Inferior parietal cortex (tissue), 1 donor: ENCODE measurements at regions not wholly inside any gene's neighbourhood (a gene's known extent, or its start where the extent isn't known, plus 50 kb on each side); places are given as distances from the start of the nearest gene placed in this dataset.
"Not testable (repeated sequence)": the region's sequence is repeated elsewhere in the genome, so short reads cannot be mapped to it uniquely, and the experiment has no call there.

Experiments
- DNase-seq: peaks from one replicate; pipeline ENCODE4 v3.0.0-alpha.2; 2016; ENCODE audit errors: extremely low spot score

- DNase-seq: no peak
These were observed 185.2 kb downstream of the SHOX2 start for GRCh38 chr3:157920822-157921700.

- DNase-seq: no peak
These were observed 186.8 kb downstream of the SHOX2 start for GRCh38 chr3:157919319-157919887.

GRCh38 chr3:157918402-157918801, 187.8 kb downstream of the SHOX2 start:
- no peak for DNase-seq

- DNase-seq: no peak
These were observed 189.5 kb downstream of the SHOX2 start for GRCh38 chr3:157916672-157917071.

- no peak for DNase-seq
These were observed 191.3 kb downstream of the SHOX2 start for GRCh38 chr3:157914882-157915281.

- no peak for DNase-seq
These were observed 192.5 kb downstream of the SHOX2 start for GRCh38 chr3:157913741-157914150.

- DNase-seq: no peak
These were observed 193.4 kb downstream of the SHOX2 start for GRCh38 chr3:157912514-157913451.

GRCh38 chr3:157906627-157907026, 199.6 kb downstream of the SHOX2 start:
- DNase-seq: no peak

- DNase-seq: no peak
These were observed 200.3 kb downstream of the SHOX2 start for GRCh38 chr3:157905885-157906284.

GRCh38 chr3:157902680-157903079, 203.5 kb downstream of the SHOX2 start:
- not testable (repeated sequence) for DNase-seq

- no peak for DNase-seq
These were observed 218.2 kb downstream of the SHOX2 start for GRCh38 chr3:157888040-157888439.

- no peak for DNase-seq
These were observed 229.7 kb downstream of the SHOX2 start for GRCh38 chr3:157876556-157876955.

GRCh38 chr3:157872902-157873301, 233.3 kb downstream of the SHOX2 start:
- DNase-seq: no peak

GRCh38 chr3:157871838-157872460, 234.3 kb downstream of the SHOX2 start:
- no peak for DNase-seq

GRCh38 chr3:157871248-157871647, 235.0 kb downstream of the SHOX2 start:
- no peak for DNase-seq

GRCh38 chr3:157868946-157869345, 237.3 kb downstream of the SHOX2 start:
- DNase-seq: no peak

- DNase-seq: peak; percentile 18
These were observed 238.0 kb downstream of the SHOX2 start for GRCh38 chr3:157868196-157868595.

GRCh38 chr3:157865352-157866000, 240.7 kb downstream of the SHOX2 start:
- no peak for DNase-seq

- DNase-seq: no peak
These were observed 245.0 kb downstream of the SHOX2 start for GRCh38 chr3:157861076-157861765.

GRCh38 chr3:157859541-157859940, 246.7 kb downstream of the SHOX2 start:
- DNase-seq: no peak

GRCh38 chr3:157858821-157859220, 247.4 kb downstream of the SHOX2 start:
- DNase-seq: no peak
